ENCODE measurements at regions not wholly inside any gene's neighbourhood (a gene's known extent, or its start where the extent isn't known, plus 50 kb on each side); places are given as distances from the start of the nearest gene placed in this dataset.
A peak's percentile ranks its signal among the peaks of the same experiment; 100 is the strongest.

- no peak overlapping the region for H3K27ac ChIP-seq (ENCODE audit: low read depth in 1 of 2, low read length in 1 of 2)
- 54 to 64% methylated on average over 4 of the region's 4 CpGs for whole genome bisulfite sequencing, 2 donors
- peak; percentile 46 to 87 (median 85) for DNase-seq
- H3K9ac ChIP-seq (ENCODE audit: insufficient read depth in 1 of 2, low read length in 2 of 2): no peak overlapping the region
- H3K36me3 ChIP-seq (ENCODE audit: control insufficient read depth in 4 of 4, insufficient read depth in 4 of 4, low read length in 4 of 4): no peaks in the 10 kb centered on the region
- H3K4me3 ChIP-seq: no peak overlapping the region
- peaks cover 0 to 33% (median 0%) of the 10 kb centered on the region in 5 donors for H3K4me1 ChIP-seq (ENCODE audit: control insufficient read depth in 5 of 5, insufficient read depth in 5 of 5, low read length in 5 of 5)
- no peak for ATAC-seq (ENCODE audit: insufficient read depth, low FRiP score)
- H3K9me3 ChIP-seq (ENCODE audit: control insufficient read depth in 4 of 4, insufficient read depth in 3 of 4, low read length in 3 of 4): peaks cover 0 to 5% (median 1%) of the 10 kb centered on the region in 4 donors
- TF ChIP-seq CTCF (IDR thresholded peaks at IDR 0.05; ENCODE audit: control extremely low read depth, extremely low read depth): no peak
- no peaks in the 10 kb centered on the region for H3K27me3 ChIP-seq (ENCODE audit: control insufficient read depth in 3 of 3, insufficient read depth in 3 of 3, low read length in 2 of 3)
These were observed 705.7 kb upstream of the SLC35B3 start for GRCh38 chr6:9140951-9141460.

GRCh38 chr6:9140172-9140571, 704.8 kb upstream of the SLC35B3 start:
- H3K4me1 ChIP-seq (ENCODE audit: control insufficient read depth in 5 of 5, insufficient read depth in 5 of 5, low read length in 5 of 5): peaks cover 0 to 33% (median 0%) of the 10 kb centered on the region in 5 donors
- no peak for ATAC-seq (ENCODE audit: insufficient read depth, low FRiP score)

GRCh38 chr6:9139746-9140145, 704.4 kb upstream of the SLC35B3 start:
- no peak for TF ChIP-seq CTCF (IDR thresholded peaks at IDR 0.05; ENCODE audit: control extremely low read depth, extremely low read depth)
- no peak for ATAC-seq (ENCODE audit: insufficient read depth, low FRiP score)
- 80 to 82% methylated on average over 6 of the region's 6 CpGs for WGBS, 2 donors
- H3K27me3 ChIP-seq (ENCODE audit: control insufficient read depth in 3 of 3, insufficient read depth in 3 of 3, low read length in 2 of 3): no peaks in the 10 kb centered on the region
- no peak overlapping the region for H3K27ac ChIP-seq (ENCODE audit: low read depth in 1 of 2, low read length in 1 of 2)
- H3K4me3 ChIP-seq: no peak overlapping the region
- peaks cover 0 to 4% (median 0%) of the 10 kb centered on the region in 4 donors for H3K9me3 ChIP-seq (ENCODE audit: control insufficient read depth in 4 of 4, insufficient read depth in 3 of 4, low read length in 3 of 4)
- H3K4me1 ChIP-seq (ENCODE audit: control insufficient read depth in 5 of 5, insufficient read depth in 5 of 5, low read length in 5 of 5): peaks cover 0 to 33% (median 0%) of the 10 kb centered on the region in 5 donors
- peak in 1 of 3 donors; percentile 27 for DNase-seq
- H3K9ac ChIP-seq (ENCODE audit: insufficient read depth in 1 of 2, low read length in 2 of 2): peak overlapping the region in 1 of 2 donors; percentile 50
- H3K36me3 ChIP-seq (ENCODE audit: control insufficient read depth in 4 of 4, insufficient read depth in 4 of 4, low read length in 4 of 4): no peaks in the 10 kb centered on the region

More at GRCh38 chr6:9140172-9140571, 704.8 kb upstream of the SLC35B3 start:
- Histone ChIP-seq H3K36me3 (ENCODE audit: control insufficient read depth in 4 of 4, insufficient read depth in 4 of 4, low read length in 4 of 4) (no peaks in the 10 kb centered on the region), H3K9me3 (ENCODE audit: control insufficient read depth in 4 of 4, insufficient read depth in 3 of 4, low read length in 3 of 4) (peaks cover 0 to 5% (median 0%) of the 10 kb centered on the region in 4 donors), H3K4me3 (no peak overlapping the region), H3K9ac (ENCODE audit: insufficient read depth in 1 of 2, low read length in 2 of 2) (no peak overlapping the region), H3K27me3 (ENCODE audit: control insufficient read depth in 3 of 3, insufficient read depth in 3 of 3, low read length in 2 of 3) (no peaks in the 10 kb centered on the region), H3K27ac (ENCODE audit: low read depth in 1 of 2, low read length in 1 of 2) (no peak overlapping the region)
- DNase-seq: peak; percentile 41 to 68 (median 52)
- WGBS, 2 donors: 51 to 69% methylated on average over 8 of the region's 8 CpGs
- TF ChIP-seq CTCF (IDR thresholded peaks at IDR 0.05; ENCODE audit: control extremely low read depth, extremely low read depth): no peak

- Histone ChIP-seq H3K27ac (ENCODE audit: low read depth in 1 of 2, low read length in 1 of 2) (no peak overlapping the region), H3K9me3 (ENCODE audit: control insufficient read depth in 4 of 4, insufficient read depth in 3 of 4, low read length in 3 of 4) (no peaks in the 10 kb centered on the region), H3K27me3 (ENCODE audit: control insufficient read depth in 3 of 3, insufficient read depth in 3 of 3, low read length in 2 of 3) (no peaks in the 10 kb centered on the region), H3K9ac (ENCODE audit: insufficient read depth in 1 of 2, low read length in 2 of 2) (no peak overlapping the region), H3K36me3 (ENCODE audit: control insufficient read depth in 4 of 4, insufficient read depth in 4 of 4, low read length in 4 of 4) (no peaks in the 10 kb centered on the region), H3K4me1 (ENCODE audit: control insufficient read depth in 5 of 5, insufficient read depth in 5 of 5, low read length in 5 of 5) (peaks cover 0 to 33% (median 0%) of the 10 kb centered on the region in 5 donors), H3K4me3 (no peak overlapping the region)
- TF ChIP-seq CTCF (IDR thresholded peaks at IDR 0.05; ENCODE audit: control extremely low read depth, extremely low read depth): no peak
- WGBS, 2 donors: 77 to 78% methylated on average over 5 of the region's 5 CpGs
- no peak for ATAC-seq (ENCODE audit: insufficient read depth, low FRiP score)
- peak in 2 of 3 donors; percentile 66 to 69 for DNase-seq
These were observed 703.6 kb upstream of the SLC35B3 start for GRCh38 chr6:9138936-9139335.
